Gastrocnemius medialis (tissue), 4 donors: ENCODE measurements at regions not wholly inside any gene's neighbourhood (a gene's known extent, or its start where the extent isn't known, plus 50 kb on each side); places are given as distances from the start of the nearest gene placed in this dataset.

Experiments
- POLR2A ChIP-seq, 2 donors: fragments of 450-650 bp; IDR thresholded peaks; one replicate each; pipeline ENCODE4 v1.6.1; 2017; ENCODE audit warnings: antibody characterized with exemption in 2 of 2, mild to moderate bottlenecking in 2 of 2, moderate library complexity in 2 of 2
- TF ChIP-seq, protein P1 (sequence below), 5 experiments: fragments of 450-650 bp in 3 of 5; fragments of 200-600 bp in 2 of 5; sonication (generic) in 2 of 5; IDR thresholded peaks in 4 of 5; conservative IDR thresholded peaks in 1 of 5; 1 replicate in 4 of 5; 2 replicates in 1 of 5; pipeline ENCODE4 v1.5.1; 2016 to 2019; ENCODE audit warnings: antibody characterized with exemption in 5 of 5, mild to moderate bottlenecking in 3 of 5, moderate library complexity in 3 of 5

DNA sequence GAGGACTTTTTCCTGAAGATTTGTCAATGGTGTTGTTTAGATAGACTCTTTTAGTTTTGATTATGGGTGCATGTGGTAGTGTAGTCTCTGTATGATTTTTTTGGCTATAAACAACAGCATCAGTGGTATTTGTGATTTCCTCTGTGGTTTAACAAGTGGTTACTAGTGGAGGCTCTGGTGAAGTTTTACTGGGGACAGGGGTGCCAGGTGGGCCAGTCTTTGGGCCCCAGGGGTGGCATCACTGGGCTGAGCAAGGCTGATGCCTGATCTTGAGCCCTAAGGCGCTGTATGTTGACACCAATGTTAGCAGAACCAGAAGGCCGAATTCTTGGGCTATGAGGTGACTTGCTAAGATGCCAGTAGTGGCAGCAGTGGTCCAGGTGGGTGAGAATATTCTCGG is 811.4 kb downstream of the DACH1 start:
- TF ChIP-seq, protein P1, sequence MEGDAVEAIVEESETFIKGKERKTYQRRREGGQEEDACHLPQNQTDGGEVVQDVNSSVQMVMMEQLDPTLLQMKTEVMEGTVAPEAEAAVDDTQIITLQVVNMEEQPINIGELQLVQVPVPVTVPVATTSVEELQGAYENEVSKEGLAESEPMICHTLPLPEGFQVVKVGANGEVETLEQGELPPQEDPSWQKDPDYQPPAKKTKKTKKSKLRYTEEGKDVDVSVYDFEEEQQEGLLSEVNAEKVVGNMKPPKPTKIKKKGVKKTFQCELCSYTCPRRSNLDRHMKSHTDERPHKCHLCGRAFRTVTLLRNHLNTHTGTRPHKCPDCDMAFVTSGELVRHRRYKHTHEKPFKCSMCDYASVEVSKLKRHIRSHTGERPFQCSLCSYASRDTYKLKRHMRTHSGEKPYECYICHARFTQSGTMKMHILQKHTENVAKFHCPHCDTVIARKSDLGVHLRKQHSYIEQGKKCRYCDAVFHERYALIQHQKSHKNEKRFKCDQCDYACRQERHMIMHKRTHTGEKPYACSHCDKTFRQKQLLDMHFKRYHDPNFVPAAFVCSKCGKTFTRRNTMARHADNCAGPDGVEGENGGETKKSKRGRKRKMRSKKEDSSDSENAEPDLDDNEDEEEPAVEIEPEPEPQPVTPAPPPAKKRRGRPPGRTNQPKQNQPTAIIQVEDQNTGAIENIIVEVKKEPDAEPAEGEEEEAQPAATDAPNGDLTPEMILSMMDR (IDR thresholded peaks at IDR 0.05 in 4 of 5, conservative IDR thresholded peaks at IDR 0.05 in 1 of 5): no peak
- TF ChIP-seq POLR2A (IDR thresholded peaks at IDR 0.05): no peak
